HAP-1 (cell line): ENCODE measurements at regions not wholly inside any gene's neighbourhood (a gene's known extent, or its start where the extent isn't known, plus 50 kb on each side); places are given as distances from the start of the nearest gene placed in this dataset.
A peak's percentile ranks its signal among the peaks of the same experiment; 100 is the strongest.

Experiments used
- DNase-seq, 2 experiments: peaks; one replicate each; pipeline ENCODE4 v3.0.0-alpha.2; 2016 to 2020; ENCODE audit warnings: low spot score in 2 of 2
- H3K27me3 ChIP-seq: fragments of 250-450 bp; sonication (Bioruptor Pico); 2 replicates; pipeline ENCODE4 v1.5.1; 2020; ENCODE audit warnings: low read depth, mild to moderate bottlenecking, moderate library complexity
- H3K36me3 ChIP-seq: fragments of 250-450 bp; sonication (Bioruptor Pico); replicated peaks from 2 replicates; pipeline ENCODE4 v1.5.1; 2020; ENCODE audit warnings: mild to moderate bottlenecking
- H3K4me1 ChIP-seq: fragments of 250-450 bp; sonication (Bioruptor Pico); 2 replicates; pipeline ENCODE4 v1.5.1; 2020; ENCODE audit warnings: mild to moderate bottlenecking
- H3K4me3 ChIP-seq: fragments of 250-450 bp; sonication (Bioruptor Pico); 2 replicates; pipeline ENCODE4 v1.5.1; 2020; ENCODE audit warnings: mild to moderate bottlenecking, moderate library complexity
- H3K9me3 ChIP-seq: fragments of 250-450 bp; sonication (Bioruptor Pico); 2 replicates; pipeline ENCODE4 v1.5.1; 2020; ENCODE audit warnings: mild to moderate bottlenecking, moderate library complexity
- in situ Hi-C: fragments of 300-500 bp; cut with MboI; formaldehyde crosslinking; loops from 3 replicates; pipeline ENCODE4 v1.14.3; 2020; ENCODE audit warnings: low sequenced_read_pairs, inconsistent platforms, mixed read lengths

DNA sequence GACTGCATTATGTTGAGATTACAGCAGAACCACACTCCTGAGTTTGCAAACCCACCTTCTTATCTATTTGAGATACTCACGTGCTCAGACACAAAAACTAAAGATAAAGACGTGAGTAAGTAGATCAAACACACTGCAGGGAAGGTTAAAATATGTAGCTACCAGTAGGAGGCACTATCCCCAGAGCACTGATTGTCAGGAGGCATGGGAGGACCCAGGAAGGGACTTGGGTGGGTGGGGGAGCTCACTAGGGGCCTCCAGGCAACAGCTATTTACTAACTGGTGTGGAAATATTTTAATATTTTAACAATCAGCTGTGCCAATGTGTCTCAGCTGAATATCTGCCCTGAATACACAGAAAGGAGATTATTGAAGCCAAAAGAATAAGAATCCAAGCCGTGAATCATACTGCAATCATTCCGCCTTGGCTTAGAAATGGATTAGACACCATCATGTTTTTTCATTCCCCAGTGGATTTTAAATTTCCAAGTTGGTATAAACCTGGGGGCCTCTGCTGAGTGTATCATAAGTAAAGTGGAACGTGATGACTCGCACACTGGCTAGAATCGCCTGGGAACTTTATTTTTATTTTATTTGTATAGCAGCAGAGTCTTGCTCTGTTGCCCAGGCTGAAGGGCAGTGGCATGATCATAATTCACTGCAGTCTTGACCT, 73.2 kb upstream of the CACNA1A start:
- in situ Hi-C loops: loop anchor here (25.0 kb wide), 1 partner anchor 592 kb away; the partner anchor contains the start of gene NFIX
- no peak overlapping the region for H3K4me3 ChIP-seq
- no peaks in the 10 kb centered on the region for H3K36me3 ChIP-seq
- H3K4me1 ChIP-seq: no peaks in the 10 kb centered on the region
- no peak for DNase-seq
- no peaks in the 10 kb centered on the region; the same call in 1 of the 2 replicates for H3K9me3 ChIP-seq
- H3K27me3 ChIP-seq: 0 out of 2 replicates have a peak, but pooled peaks cover 2% of the 10 kb centered on the region

DNA sequence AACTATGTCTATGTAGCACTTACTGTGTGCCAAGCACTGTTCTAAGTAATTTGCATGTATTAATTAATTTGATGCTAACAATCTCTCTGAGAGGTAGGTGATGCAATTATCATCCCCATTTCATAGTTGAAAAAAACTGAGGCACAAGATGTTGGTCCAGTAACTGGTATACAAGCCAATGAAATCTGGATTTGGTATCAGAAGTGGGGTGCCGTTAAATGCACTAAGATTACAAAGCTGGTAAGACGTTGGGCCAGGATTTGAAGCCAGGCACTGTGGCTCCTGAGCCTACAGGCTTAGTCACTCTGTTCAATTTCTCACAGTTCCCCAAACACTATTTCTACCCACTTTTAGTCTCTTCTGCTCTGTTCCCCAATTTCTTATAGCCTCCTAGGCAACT, 70.4 kb upstream of the CACNA1A start:
- Histone ChIP-seq H3K4me3 (no peak overlapping the region), H3K27me3 (peaks cover 5% of the 10 kb centered on the region), H3K36me3 (no peaks in the 10 kb centered on the region), H3K9me3 (no peaks in the 10 kb centered on the region; the same call in 1 of the 2 replicates), H3K4me1 (no peaks in the 10 kb centered on the region)
- DNase-seq: no peak
- in situ Hi-C loops: loop anchor here (25.0 kb wide), 1 partner anchor 589 kb away; the partner anchor contains the start of gene NFIX

- Histone ChIP-seq H3K36me3 (no peaks in the 10 kb centered on the region), H3K27me3 (peaks cover 5% of the 10 kb centered on the region), H3K4me3 (no peak overlapping the region), H3K9me3 (no peaks in the 10 kb centered on the region; the same call in 1 of the 2 replicates), H3K4me1 (no peaks in the 10 kb centered on the region)
- peak; percentile 12 to 47 for DNase-seq
- in situ Hi-C loops: loop anchor here (25.0 kb wide), 1 partner anchor 588 kb away; the partner anchor contains the start of gene NFIX
These were observed 68.7 kb upstream of the CACNA1A start for GRCh38 chr19:13574933-13575332.

DNA sequence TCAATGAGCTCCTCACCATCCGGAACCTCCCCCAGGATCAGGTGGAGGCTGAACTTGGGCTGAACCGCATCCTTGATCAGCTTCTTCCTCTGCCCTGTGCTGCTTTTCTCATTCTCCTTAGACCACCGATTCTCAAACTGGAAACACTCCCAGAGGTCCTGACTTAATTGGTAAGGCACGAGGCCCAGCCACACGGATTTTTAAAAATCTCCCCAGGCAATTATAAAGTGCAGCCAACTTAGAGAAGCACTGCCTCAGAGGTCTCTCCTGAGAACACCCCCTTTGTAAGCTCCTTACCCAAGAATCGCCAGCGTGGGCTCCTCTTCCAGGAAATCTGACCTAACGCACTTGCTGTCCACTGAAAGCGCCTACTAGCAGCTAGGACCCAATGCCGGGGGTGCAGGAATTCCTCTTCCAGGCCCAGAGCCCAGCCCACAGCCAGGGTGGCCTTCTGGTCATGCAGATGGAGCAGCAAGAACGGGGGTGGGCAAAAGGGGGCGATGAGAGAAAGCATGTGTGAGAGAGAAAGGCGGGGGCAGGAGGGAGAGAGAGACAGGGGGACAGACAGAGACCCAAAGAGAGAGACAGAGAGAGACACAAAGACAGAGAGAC, 66.9 kb upstream of the CACNA1A start:
- H3K27me3 ChIP-seq: peaks cover 5% of the 10 kb centered on the region
- H3K4me3 ChIP-seq: no peak overlapping the region
- DNase-seq: no peak
- no peaks in the 10 kb centered on the region; the same call in 1 of the 2 replicates for H3K9me3 ChIP-seq
- H3K36me3 ChIP-seq: no peaks in the 10 kb centered on the region
- in situ Hi-C loops: no loop called here
- H3K4me1 ChIP-seq: no peaks in the 10 kb centered on the region

GRCh38 chr19:13561461-13561860, 55.2 kb upstream of the CACNA1A start:
- no peaks in the 10 kb centered on the region for H3K9me3 ChIP-seq
- DNase-seq: no peak
- no peaks in the 10 kb centered on the region for H3K4me1 ChIP-seq
- no peaks in the 10 kb centered on the region for H3K27me3 ChIP-seq
- no peaks in the 10 kb centered on the region for H3K36me3 ChIP-seq
- in situ Hi-C loops: no loop called here
- no peak overlapping the region for H3K4me3 ChIP-seq

DNA sequence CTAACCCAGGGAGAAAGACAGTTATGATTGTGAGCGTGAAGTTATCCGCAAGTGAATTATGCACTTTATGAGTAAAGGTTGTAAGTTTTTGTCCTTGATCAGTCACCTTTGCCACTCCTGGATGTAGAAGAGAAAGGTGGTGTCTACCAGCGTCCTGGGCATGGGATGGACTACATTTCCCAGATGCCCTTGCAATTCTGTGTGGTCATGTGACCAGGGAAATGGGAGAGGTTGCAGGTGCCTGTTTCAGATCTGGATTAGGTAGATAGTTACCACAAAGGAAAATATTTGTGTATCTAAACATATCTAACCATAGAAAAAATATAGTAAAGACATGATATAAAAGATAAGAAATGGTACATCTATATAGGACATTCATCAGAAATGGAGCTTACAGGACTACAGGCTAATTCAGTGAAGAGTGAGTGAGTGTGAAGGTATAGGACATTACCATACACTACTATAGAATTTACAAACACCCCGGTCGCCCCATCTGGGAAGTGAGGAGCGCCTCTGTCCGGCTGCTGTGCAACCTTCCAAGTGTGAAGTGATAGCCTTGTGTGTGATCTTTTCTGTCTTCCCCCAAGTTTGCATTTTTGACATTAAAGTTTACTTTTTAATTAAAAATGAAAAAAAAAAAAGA, 51.6 kb upstream of the CACNA1A start:
- H3K4me3 ChIP-seq: no peak overlapping the region
- in situ Hi-C loops: no loop called here
- no peak for DNase-seq
- no peaks in the 10 kb centered on the region for H3K27me3 ChIP-seq
- no peaks in the 10 kb centered on the region for H3K36me3 ChIP-seq
- no peaks in the 10 kb centered on the region for H3K9me3 ChIP-seq
- no peaks in the 10 kb centered on the region for H3K4me1 ChIP-seq

- in situ Hi-C loops: no loop called here
- H3K36me3 ChIP-seq: no peaks in the 10 kb centered on the region
- no peaks in the 10 kb centered on the region for H3K9me3 ChIP-seq
- no peak overlapping the region for H3K4me3 ChIP-seq
- no peaks in the 10 kb centered on the region for H3K4me1 ChIP-seq
- DNase-seq: no peak
- H3K27me3 ChIP-seq: no peaks in the 10 kb centered on the region
These were observed 50.3 kb upstream of the CACNA1A start for GRCh38 chr19:13556552-13556951.
